Activated CD4-positive, alpha-beta T cell treated with anti-CD3 and anti-CD28 coated beads, Interleukin-2, amount 50 U/mL, for 48 hours (primary cell): ENCODE measurements at regions not wholly inside any gene's neighbourhood (a gene's known extent, or its start where the extent isn't known, plus 50 kb on each side); places are given as distances from the start of the nearest gene placed in this dataset.

Source experiments
- DNase-seq, 2 experiments: peaks; one replicate each; pipeline ENCODE4 v3.0.0-alpha.2; 2020

DNA sequence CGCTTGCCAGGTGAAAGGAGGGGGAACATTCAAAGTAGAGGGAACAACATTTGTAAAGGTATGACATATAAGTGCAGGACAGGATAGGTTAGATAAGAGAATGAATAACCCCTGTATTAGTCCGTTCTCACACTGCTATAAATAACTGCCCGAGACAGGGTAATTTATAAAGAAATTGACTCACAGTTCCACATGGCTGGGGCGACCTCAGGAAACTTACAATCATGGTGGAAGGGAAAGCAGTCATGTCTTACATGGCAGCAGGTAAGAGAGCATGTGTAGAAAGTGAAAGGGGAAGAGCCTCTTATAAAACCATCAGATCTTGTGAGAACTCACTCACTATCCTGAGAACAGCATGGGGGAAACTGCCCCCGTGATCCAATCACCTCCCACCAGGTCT, 223.8 kb downstream of the SOX9 start:
- DNase-seq: no peak

DNA sequence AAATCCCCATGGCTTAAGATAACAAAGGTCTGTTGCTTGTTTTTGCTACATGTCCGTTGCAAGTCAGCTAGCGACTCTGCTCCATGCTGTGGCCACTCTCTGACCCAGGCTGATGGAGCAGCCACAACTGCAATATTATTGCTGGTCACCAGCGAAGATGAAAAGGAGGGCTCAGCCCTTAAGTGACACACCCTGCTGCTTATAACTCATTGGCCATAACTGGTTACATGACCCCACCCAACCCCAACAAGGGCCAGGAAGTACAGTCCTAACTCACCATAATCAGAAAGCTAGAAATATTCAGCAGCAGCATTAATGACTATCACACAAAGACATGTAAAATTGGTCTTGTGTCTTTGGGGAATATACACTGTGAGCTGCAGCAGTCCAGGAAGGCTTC, 224.3 kb downstream of the SOX9 start:
- DNase-seq: no peak

DNA sequence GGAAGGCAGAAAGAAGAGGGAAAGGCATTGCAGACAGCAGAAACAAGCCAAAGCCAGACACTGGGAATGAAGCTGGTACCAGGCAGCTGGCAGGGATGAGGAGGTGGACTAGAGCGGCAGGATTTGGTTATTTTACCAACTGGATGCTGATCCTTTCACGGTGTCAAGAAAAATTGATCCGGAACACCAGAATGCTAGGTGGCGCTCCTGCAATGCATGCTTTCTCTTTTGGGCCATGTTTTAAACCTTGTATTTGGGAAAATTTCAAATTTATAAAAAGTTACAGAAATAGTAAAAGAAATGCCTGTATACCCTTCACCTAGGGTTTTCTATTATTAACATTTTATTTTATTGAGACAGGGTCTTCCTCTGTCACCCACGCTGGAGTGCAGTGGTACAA, 224.7 kb downstream of the SOX9 start:
- DNase-seq: no peak

DNA sequence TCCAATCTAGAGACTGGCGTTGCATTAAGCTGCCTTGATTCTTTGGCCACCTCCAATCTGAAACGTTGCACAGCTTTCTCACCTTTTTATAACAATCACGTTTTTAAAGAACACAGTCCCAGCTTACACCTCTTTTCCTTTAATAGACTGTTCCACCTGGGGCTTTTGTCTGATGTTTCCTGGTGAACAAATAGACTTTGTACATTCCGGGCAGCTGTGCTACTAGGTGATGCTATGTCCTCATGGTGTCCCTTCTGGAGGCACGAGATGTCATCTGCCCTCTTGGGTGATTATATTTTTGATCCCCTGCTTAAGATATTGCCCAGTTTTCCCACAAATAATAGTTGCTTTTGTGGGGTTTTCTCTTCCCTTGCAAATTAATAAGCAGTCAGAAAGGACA, 225.5 kb downstream of the SOX9 start:
- no peak for DNase-seq

DNA sequence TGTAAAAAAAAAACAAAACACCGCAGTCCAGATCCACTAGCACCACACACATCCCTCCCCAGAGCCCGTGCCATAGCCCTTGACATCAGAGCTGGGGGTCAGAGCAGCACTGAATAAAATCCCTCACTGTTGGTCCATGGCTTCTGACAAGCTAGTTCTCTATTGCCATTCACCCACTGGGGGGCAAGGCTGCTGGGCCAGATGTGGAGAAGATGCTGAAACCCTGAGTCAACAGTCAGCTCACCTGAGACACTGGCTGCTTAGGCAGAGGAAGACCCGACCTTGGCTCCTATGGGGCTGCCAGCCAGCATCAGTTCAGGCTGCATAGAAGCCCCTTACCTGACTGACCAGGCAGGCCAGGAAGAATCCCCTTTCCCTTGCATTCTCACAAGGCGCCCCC, 228.2 kb downstream of the SOX9 start:
- DNase-seq: no peak

DNA sequence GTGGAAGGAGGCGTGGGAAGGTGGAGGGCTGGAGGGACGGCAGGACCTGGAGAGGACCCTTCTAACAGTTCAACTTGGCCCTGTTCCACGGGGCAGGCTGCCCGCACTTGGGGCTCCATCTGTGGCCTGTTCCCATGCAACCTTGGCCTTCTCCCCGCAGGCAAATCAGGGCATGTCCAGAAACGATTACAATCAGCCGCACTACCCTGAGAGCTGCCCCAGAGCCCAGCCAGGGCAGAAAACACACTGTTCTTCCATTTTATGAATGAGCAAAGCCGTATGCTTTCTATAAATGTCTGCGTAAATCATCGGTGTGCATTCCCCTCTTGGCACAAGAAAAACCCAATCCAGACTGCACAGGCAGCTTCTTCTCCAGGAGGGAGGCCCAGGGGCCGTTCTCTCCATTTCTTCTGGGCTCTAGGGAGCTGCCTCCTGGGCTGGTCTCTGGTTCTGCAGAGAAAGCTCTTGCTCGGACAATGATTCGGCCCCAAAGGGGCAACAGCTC, 228.7 kb downstream of the SOX9 start:
- no peak for DNase-seq

DNA sequence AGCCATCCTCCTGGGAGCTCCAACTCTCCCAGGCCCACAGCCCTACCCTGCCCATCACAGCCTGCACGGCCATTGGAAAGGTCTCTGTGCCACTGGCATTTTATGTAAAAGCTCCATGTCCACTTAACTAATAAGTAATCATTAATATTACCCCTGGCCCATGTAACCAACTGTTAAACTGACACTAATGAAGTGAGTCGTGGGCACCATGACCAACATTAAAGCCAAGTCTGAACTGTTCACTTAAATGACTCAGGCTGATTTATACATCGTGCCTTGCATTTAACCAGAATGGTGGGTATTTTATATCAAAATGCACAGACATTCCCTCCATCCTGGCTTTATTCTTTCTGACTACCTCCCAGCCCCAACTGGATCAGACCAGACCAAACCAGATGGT, 229.3 kb downstream of the SOX9 start:
- no peak for DNase-seq

DNA sequence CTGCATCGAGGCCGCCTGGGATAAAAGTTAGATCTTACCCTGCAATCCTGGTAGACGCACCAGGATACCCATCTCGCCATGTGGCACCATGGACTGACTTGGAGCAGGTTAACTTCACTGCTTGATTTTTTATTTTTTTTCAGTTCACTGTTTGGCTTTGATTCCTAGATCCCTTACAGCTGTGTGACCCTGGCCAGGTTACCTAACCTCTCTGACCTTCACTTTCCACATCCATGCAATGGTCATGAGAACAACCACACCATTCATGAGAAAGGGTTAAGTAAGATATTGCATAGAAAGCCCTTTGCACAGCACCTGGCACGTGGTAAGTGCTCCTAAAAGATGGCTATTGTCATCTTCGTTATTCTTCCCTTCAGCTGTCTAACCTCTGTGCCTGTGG, 230.5 kb downstream of the SOX9 start:
- no peak for DNase-seq

DNA sequence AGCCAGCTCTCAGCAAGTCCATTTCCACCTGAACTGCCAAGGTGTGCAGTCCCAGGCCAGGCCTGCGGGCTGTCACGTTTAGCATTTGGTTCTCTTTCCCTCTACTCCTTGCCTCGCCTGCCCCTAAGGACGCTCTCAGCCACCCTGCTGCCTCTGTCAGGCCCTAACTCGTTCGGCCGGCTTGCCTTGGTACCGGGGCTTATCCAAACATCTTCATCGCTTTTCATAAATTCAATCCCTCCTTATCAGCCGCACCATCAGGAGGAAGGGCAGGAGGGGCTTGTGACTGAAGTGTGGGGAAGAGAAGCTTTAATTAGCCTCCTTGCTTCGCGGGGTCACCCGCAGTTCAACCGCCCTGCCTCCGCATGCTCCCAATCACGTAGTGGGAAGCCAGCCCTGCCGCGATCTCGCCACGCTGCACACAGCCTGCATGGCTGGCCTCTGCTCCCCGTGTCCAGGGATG, 231.1 kb downstream of the SOX9 start:
- DNase-seq: no peak

DNA sequence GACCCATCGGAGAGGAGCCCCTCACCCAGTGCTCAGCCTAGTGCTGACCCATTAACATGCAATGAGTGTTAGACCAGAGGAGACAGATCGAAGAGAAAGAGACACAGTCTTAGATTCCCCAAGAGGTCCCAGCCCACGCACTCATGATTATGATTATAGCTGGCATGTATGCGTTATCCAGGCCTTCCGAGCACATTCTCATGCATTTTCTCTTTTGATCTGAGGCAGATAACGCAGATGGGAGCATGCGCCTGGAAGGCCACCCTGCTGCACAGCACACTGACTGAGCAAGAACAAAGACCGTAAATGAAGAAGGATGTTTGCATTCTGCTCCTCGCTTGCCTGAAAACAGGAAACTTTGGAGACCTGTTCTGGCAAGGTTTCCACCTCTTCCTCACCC, 232.7 kb downstream of the SOX9 start:
- no peak for DNase-seq

DNA sequence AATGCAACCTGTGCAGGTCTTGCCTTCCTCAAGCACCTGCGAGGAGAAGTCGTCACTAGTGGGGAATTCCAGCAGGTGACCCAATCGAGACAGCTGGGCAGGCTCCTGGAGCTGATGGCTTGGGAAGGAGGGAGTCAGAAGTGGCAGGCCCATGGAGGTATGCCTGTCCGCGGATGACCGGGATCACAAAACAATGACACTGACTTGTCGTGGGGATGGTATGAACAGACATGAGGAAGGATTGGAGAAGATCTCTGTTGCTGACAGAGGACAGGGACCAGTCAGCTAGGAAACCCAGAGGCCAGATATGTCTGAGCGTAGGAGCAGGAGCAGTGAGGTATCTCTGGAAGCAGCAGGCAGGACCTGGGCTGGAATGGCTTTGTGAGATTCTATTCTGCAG, 233.3 kb downstream of the SOX9 start:
- no peak for DNase-seq

DNA sequence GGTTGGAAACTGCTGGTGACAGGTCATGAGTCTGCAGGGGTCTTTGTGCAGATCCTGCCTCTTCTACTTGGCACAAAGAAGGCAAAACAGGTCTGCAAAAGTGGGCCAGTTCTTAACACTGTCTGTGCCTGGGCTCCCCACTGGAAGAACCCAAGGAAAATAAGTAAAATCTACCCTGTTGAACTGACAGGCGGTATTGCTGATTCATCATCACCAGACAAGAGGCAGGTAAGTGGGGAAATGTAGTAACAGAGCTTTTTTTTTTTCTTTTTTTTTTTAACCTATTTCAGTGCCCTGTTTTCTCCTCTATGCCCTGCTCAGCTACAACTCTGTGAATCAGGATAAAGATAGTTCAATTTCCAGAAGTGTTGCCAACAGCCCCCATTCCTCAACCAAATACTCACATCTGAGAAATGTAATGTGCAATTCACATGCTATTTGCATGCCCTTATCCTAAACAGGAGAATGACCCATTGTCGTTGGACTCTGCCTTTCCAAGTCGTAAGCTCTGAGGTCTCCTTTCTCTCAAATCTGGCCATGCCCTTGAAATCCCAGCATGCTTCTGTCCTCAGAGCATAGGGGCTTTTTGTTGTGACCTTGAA, 237.0 kb downstream of the SOX9 start:
- no peak for DNase-seq

DNA sequence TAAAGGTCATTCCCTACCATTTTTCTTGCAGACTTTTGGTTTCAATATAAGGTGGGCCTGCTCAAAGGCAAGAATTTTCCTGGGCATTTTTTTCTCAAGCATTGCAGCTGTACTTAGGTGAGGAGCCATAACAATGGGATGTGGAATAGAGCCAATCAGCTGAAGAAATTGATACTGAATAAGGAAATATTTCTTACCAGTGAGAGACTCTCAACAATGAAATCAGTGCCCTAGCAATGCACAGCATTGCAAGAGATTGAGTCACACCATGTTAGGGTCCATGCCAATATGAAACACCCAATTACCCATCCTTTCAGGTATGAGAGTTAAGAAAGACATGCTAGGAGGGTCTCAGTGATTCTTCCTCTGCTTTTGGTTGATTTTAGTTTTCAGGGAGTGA, 237.6 kb downstream of the SOX9 start:
- DNase-seq: no peak

DNA sequence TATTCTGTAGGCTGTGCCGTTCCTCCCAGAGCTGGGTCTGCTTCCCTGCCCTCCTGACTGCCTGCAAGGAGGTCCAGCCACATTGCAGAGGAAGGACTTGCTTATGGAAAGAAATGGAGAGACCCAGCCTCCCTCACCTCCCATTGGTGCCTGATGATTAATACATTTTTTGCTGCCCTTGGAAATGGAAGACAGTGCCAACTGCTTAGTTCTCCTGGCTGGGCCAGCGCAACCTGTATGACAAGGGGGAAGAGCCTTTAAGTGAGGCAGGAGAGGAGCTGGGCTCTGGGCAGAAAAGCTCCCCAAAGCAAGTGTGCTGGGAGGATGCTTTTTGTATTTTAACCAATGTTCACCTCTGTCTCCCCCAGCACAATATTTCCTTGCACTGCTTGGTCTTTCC, 238.5 kb downstream of the SOX9 start:
- DNase-seq: no peak

DNA sequence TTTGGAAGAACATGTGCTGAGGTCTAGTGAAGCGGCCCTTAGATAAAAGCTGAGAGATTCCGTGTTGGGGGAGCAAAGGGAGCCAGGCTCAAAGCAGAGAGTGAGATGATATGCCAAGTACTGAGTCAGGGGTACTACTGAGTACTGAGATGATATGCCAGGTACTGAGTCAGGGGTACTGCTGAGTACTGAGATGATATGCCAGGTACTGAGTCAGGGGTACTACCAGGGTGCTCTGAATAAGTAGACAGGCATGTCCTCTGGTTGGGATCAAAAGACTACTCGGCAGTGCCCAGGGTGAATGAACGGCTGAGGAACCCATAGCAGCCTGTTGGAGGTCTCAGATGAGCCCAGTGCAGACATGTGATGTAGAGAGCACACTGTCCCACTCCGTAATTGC, 239.0 kb downstream of the SOX9 start:
- DNase-seq: no peak

DNA sequence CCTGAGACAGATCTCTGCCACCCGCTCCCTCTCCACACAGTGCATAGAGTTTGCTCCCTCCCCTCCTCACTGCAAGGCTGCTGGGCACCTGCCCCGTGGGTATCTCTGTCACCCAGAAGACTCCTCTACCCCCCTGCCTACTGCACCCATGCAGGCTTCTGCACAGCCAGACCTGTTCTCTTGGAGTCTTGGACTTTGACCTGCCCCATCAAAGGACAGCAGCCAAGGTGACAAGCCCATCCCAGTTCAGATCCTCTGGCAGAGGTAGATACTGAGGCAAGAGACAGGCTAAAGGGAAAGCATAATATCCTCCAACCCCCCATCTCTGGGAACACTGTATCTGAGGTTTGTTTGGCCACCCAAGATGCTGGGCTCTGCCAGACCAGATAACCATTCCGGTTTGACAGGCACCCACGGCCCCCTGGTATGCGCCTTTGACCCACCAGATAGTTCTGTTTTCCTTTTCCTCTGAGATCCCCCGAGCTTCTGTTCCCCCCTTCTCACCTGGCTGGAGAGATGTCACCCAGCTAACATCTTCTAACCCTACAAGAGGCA, 239.6 kb downstream of the SOX9 start:
- no peak for DNase-seq

DNA sequence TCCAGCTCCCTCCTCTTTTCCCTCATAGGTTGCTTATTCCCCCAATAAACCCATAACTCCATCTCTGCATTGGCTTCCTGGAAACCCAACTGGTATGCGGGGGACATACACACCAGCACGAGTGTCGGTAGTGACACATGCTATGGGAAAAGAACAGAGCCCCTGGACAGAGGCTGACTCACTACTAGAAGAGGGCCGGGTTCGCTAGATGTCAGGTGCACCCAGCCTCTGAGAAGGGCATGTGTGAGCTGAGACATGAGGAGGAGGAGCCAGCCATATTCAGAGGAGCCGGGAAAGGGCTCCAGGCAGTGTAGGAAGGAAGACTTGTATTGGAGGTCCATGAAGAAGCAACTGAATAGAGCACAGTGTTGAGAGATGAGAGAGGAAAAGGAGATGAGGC, 241.1 kb downstream of the SOX9 start:
- no peak for DNase-seq

DNA sequence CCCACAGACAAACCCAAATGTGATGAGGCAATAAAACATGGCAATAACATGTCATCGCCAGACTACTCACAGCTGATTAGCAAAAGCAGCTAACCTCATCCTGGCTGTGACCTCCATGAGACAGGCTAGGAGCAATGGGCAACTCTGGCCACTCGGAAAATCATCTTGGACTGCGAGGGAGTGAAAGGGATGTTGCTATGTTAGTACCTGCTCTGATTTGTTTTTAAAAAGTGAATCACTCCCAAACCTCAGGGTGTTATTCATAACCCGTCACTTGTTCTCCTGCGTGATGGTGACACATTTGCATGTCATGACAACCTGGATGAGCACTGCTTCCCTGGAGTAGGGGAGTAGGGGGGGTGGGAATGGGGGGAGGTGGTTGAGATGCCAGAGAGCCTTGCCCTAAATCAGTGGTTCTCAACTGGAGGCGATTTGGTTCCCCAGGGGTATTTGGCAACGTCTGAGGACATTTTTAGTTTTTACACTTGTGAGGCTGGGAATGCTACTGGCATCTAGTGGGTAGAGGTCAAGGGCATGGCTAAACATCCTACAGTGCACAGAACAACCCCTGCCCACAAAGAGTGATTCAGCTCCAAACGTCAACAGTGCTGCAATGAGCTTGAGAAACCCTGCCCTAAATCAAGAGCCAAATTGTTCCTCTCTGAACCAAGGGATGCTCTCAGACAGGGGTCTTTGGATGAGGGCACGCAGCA, 241.7 kb downstream of the SOX9 start:
- DNase-seq: no peak

DNA sequence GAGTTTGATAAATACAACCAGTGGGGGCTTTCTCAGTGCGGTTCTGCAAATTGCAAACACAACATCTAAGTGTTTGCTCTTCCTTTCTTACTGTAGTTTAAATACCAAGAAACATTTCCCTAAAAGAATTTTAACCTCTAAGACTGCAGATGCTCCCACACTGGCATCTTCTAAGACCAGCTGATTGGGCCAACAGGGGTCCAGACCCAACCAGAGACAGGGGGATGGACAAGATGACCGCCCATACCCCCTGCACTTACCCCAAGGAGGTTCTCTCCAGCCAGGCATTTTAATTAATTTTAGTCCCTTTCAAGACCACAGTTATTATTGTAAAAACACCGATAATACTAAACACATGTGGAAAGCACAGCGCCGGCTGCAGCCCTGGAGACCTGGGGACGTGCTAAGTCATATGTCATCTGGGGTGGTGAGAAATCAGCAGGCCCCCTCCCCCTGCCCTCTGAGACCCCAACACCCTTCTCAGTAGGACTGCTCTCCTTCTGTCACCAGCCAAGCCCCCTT, 242.3 kb downstream of the SOX9 start:
- DNase-seq: no peak

DNA sequence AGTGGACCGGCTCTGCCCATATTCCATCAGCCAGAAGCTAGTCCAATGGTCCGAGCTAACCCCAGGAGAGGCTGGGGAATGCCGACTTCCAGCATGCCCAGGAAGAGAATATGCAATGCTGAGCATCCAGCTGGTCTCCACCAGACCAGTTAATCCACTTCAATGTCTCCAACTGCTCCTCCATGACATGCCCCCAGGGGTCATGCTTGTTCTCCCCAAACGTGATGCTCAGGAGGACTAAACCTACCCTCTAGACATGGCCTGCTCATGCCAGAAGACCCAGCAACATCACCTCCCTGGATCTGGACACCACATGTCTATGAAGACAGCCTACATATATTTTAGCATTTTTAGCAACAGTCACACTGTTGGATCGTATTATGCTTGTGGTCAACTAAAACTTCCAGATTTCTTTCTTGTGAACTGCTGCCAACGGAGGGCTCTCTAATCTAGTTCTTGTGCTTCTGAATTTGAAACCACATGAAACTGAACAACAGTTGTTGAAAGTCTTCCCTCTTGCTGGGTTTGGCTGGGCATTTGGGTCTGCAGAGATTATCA, 245.1 kb downstream of the SOX9 start:
- no peak for DNase-seq

DNA sequence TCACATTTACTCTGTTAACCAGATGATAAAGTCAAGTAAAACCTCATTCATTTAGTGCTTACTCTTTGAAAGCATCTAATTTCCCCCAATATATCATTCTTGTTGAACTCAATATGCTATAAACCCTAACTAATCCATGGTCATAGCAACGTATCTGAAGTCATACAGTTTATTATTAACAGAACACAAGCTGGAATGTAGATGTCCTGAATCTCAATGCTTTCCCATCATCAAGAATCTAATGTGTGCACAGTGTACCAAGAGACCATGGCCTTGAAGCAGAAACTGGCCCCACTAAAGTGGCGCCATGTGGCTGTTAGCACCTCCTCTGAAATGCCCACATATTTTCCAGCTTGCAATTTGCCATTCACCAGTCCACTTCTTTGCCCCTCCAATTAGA, 245.8 kb downstream of the SOX9 start:
- DNase-seq: no peak

DNA sequence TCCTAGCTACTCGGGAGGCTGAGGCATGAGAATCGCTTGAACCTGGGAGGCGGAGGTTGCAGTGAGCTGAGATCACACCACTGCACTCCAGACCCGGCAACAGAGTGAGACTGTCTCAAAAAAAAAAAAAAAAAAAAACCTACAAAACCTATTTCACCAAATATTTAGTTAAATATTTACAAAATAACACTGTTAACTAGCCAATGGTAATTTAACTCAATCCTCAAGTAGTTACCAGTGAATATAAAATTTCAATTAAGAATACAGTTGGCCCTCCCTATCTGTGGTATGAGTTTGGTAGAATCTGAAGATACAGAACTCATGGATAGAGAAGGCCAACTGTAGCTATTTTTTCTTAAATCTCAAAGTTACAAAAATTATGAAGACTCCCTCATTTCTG, 247.4 kb downstream of the SOX9 start:
- no peak for DNase-seq

DNA sequence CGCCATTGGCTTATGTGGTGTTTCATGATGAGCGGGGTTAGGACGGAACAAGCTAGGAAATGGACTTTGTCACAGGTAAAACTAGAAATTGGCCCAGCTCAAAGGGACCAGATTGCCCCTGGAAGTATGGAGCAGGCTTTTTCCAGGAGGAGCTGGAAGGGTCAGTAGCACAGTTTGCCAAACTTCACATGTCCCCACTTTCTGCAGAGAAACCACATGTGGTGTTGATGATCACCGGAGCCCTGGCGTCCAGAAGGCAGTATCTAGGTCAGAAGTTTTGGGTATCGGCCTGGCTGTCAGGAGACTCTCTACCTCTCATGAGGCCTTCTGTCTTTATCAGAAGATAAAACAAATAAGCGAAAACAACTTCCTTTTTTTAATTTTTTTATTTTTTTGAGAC, 248.5 kb downstream of the SOX9 start:
- no peak for DNase-seq

DNA sequence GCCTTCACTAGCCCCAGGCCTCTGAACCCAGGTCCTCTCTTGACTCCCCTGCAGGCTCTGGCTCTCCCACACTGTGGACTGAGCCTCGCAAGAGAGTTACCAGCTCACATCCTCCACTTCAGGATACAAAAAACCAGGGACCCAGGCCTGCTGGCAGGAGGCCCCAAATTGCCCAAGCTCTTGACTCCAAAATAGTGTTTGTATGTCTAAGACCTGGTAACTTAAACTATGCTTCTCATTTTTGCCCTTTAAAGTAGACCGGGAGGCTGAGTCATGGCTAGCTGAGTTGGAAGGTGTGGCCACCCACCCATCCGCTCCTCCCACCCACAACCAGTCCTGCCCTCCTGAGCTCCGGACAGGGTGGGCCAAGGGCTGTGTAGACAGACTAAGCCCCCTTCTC, 250.0 kb downstream of the SOX9 start:
- no peak for DNase-seq
